ENCODE measurements at regions not wholly inside any gene's neighbourhood (a gene's known extent, or its start where the extent isn't known, plus 50 kb on each side); places are given as distances from the start of the nearest gene placed in this dataset.
A peak's percentile ranks its signal among the peaks of the same experiment; 100 is the strongest.

DNA sequence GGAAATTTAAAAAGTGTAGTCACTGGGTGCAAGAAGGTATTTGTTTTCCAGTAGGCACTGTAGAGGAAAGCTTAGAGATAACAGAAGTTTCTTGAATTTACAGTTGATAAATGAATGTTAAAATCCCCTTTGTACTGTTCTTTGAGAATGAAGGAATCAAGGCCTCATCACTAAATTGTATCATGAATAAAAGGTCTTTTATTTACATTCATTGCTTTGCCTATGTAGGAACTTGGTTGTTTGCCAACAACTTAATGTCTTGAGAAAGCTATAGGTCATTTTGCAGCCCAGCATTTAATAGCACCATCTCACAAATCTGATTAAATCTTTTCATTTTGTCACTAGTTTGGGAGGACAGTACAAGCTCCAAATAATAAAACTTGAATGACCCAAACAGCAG, 213.9 kb upstream of the ITGA4 start:
- intact Hi-C loops (cut with DNase I), result no loop called here
- DNase-seq, result peak in 2 of 5 donors; percentile 21 to 27
- Histone ChIP-seq H3K27ac (ENCODE audit: low read depth in 2 of 2, low read length in 2 of 2) (no peak overlapping the region), H3K36me3 (ENCODE audit: control insufficient read depth in 2 of 3, insufficient read depth in 3 of 3, low read length in 3 of 3) (no peaks in the 10 kb centered on the region), H3K4me3 (ENCODE audit: low read length in 3 of 3) (no peak overlapping the region), H3K4me1 (ENCODE audit: control insufficient read depth in 2 of 3, insufficient read depth in 2 of 3, low read depth in 1 of 3, low read length in 3 of 3) (no peaks in the 10 kb centered on the region), H3K9ac (ENCODE audit: low read length in 3 of 3) (no peak overlapping the region), H3K27me3 (ENCODE audit: control insufficient read depth, insufficient read depth, low read length) (no peaks in the 10 kb centered on the region), H3K9me3 (ENCODE audit: control insufficient read depth in 2 of 3, insufficient read depth in 1 of 3, low read length in 3 of 3) (no peaks in the 10 kb centered on the region)
- TF ChIP-seq CTCF (IDR thresholded peaks at IDR 0.05; ENCODE audit: borderline replicate concordance, extremely low read depth, insufficient read depth), result no peak
- FAIRE-seq, result no peak

DNA sequence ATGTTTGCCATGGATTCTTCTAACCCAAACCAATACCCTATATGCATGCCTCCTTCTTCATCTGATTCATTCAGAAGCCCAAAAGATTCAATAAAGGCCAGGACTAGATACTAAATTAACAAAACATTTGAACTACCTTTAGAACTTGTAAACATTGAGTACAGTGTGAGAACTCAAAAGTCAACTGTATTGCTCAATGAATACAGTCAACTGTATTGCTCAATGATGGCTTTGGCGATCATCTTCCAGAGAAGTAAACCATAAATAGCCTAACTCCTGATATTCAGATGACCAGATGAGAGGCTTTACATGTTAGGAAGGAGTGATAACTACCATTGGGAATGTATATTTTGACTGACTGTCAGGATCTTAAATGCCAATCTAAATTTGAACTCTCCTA, 206.5 kb upstream of the ITGA4 start:
- no peak for DNase-seq
- H3K4me1 ChIP-seq (ENCODE audit: control insufficient read depth in 2 of 3, insufficient read depth in 2 of 3, low read depth in 1 of 3, low read length in 3 of 3), result no peaks in the 10 kb centered on the region
- H3K4me3 ChIP-seq (ENCODE audit: low read length in 3 of 3), result no peak overlapping the region
- intact Hi-C loops (cut with DNase I), result no loop called here
- FAIRE-seq, result no peak
- no peak overlapping the region for H3K9ac ChIP-seq (ENCODE audit: low read length in 3 of 3)
- TF ChIP-seq CTCF (IDR thresholded peaks at IDR 0.05; ENCODE audit: borderline replicate concordance, extremely low read depth, insufficient read depth), result no peak
- no peak overlapping the region for H3K27ac ChIP-seq (ENCODE audit: low read depth in 2 of 2, low read length in 2 of 2)
- no peaks in the 10 kb centered on the region for H3K36me3 ChIP-seq (ENCODE audit: control insufficient read depth in 2 of 3, insufficient read depth in 3 of 3, low read length in 3 of 3)
- H3K9me3 ChIP-seq (ENCODE audit: control insufficient read depth in 2 of 3, insufficient read depth in 1 of 3, low read length in 3 of 3), result no peaks in the 10 kb centered on the region
- H3K27me3 ChIP-seq (ENCODE audit: control insufficient read depth, insufficient read depth, low read length), result no peaks in the 10 kb centered on the region

DNA sequence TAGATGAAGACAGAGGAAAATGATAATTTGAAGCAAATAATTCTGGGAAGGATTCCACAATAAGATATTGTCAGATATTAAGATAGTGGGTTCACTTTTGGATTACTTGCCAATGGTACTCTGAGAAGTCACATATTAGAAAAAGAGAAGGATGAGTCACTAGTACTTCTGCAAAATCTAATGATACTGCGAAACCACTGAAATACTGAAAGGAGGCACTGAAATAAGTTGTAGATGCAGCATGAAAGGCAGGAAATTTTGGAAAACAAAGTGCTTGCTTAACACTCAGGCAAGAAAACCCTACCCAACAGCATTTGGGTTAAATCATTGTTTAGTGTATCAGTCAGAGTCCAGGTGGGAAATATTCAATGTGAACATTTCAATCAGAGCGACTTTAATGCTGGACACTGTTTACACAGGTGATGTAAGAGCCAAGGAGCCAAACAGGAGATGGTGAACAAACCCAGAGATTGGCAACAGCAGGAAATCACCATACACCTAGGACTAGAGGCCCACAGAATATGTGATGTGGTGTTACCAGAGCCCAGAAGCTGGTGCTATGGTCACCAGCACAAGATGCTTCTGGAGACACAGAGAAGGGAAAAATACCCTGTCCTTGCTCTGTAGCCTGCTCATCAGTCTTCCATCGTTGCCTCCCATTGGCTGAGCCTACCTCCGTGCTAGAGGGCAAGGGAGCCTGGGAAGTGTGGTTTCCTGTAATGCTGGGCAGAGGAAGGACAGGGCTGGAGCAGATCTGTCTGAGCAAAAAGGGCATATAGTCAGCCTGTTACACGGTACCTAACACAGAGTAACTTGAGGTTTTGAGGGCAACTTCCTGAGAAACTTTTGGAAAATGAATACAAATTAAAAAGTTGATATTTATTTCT, 204.7 kb upstream of the ITGA4 start:
- H3K9ac ChIP-seq (ENCODE audit: low read length in 3 of 3), result no peak overlapping the region
- H3K27ac ChIP-seq (ENCODE audit: low read depth in 2 of 2, low read length in 2 of 2), result no peak overlapping the region
- H3K9me3 ChIP-seq (ENCODE audit: control insufficient read depth in 2 of 3, insufficient read depth in 1 of 3, low read length in 3 of 3), result no peaks in the 10 kb centered on the region
- H3K27me3 ChIP-seq (ENCODE audit: control insufficient read depth, insufficient read depth, low read length), result no peaks in the 10 kb centered on the region
- intact Hi-C loops (cut with DNase I), result no loop called here
- H3K4me3 ChIP-seq (ENCODE audit: low read length in 3 of 3), result no peak overlapping the region
- no peak for TF ChIP-seq CTCF (IDR thresholded peaks at IDR 0.05; ENCODE audit: borderline replicate concordance, extremely low read depth, insufficient read depth)
- H3K36me3 ChIP-seq (ENCODE audit: control insufficient read depth in 2 of 3, insufficient read depth in 3 of 3, low read length in 3 of 3), result no peaks in the 10 kb centered on the region
- FAIRE-seq, result no peak
- DNase-seq, result no peak
- no peaks in the 10 kb centered on the region for H3K4me1 ChIP-seq (ENCODE audit: control insufficient read depth in 2 of 3, insufficient read depth in 2 of 3, low read depth in 1 of 3, low read length in 3 of 3)

Data from kidney (tissue), 13 donors.